ENCODE measurements at regions not wholly inside any gene's neighbourhood (a gene's known extent, or its start where the extent isn't known, plus 50 kb on each side); places are given as distances from the start of the nearest gene placed in this dataset.

DNA sequence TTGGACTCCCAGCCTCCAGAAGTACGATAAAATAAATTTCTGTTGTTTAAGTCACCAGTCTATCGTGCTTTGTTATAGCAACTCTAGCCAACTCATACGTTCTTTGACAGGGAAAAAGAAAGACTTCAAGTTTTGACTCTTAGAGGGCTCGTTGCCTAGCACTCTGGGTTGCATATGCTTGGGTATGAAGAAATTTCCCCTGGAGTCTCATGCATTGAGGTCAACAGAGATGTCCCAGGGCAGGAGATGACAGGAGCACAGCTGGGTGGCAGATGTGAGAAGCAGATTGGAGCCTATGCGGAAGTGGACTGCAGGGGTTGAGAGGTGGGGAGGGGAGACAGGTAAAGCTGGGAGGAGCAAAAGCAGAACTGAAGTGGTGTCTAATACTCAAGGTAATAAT, 63.3 kb upstream of the JAZF1 start:
- DNase-seq (ENCODE audit: low spot score in 2 of 2) = no peak
- intact Hi-C loops (cut with DNase I; ENCODE audit: low total_unique reads) = no loop called here
- no peak overlapping the region for H3K4me3 ChIP-seq
- H3K36me3 ChIP-seq = no peaks in the 10 kb centered on the region
- no peaks in the 10 kb centered on the region for H3K9me3 ChIP-seq
- H3K27me3 ChIP-seq = no peaks in the 10 kb centered on the region
- no peak overlapping the region for H3K27ac ChIP-seq
- TF ChIP-seq POLR2AphosphoS5 (IDR thresholded peaks at IDR 0.05) = no peak
- TF ChIP-seq POLR2A (IDR thresholded peaks at IDR 0.05) = no peak
- TF ChIP-seq, protein P1, sequence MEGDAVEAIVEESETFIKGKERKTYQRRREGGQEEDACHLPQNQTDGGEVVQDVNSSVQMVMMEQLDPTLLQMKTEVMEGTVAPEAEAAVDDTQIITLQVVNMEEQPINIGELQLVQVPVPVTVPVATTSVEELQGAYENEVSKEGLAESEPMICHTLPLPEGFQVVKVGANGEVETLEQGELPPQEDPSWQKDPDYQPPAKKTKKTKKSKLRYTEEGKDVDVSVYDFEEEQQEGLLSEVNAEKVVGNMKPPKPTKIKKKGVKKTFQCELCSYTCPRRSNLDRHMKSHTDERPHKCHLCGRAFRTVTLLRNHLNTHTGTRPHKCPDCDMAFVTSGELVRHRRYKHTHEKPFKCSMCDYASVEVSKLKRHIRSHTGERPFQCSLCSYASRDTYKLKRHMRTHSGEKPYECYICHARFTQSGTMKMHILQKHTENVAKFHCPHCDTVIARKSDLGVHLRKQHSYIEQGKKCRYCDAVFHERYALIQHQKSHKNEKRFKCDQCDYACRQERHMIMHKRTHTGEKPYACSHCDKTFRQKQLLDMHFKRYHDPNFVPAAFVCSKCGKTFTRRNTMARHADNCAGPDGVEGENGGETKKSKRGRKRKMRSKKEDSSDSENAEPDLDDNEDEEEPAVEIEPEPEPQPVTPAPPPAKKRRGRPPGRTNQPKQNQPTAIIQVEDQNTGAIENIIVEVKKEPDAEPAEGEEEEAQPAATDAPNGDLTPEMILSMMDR (IDR thresholded peaks at IDR 0.05) = no peak
- no peaks in the 10 kb centered on the region for H3K4me1 ChIP-seq

GRCh38 chr7:28245123-28245878, 64.7 kb upstream of the JAZF1 start:
- TF ChIP-seq POLR2A (IDR thresholded peaks at IDR 0.05) (no peak), POLR2AphosphoS5 (IDR thresholded peaks at IDR 0.05) (no peak)
- TF ChIP-seq, protein P1 (IDR thresholded peaks at IDR 0.05) = no peak
- Histone ChIP-seq H3K36me3 (no peaks in the 10 kb centered on the region), H3K4me1 (no peaks in the 10 kb centered on the region), H3K9me3 (no peaks in the 10 kb centered on the region), H3K27me3 (no peaks in the 10 kb centered on the region), H3K4me3 (no peak overlapping the region), H3K27ac (no peak overlapping the region)
- DNase-seq (ENCODE audit: low spot score in 2 of 2) = no peak
- intact Hi-C loops (cut with DNase I; ENCODE audit: low total_unique reads) = no loop called here

GRCh38 chr7:28246921-28247461, 66.4 kb upstream of the JAZF1 start:
- H3K36me3 ChIP-seq = no peaks in the 10 kb centered on the region
- H3K27me3 ChIP-seq = no peaks in the 10 kb centered on the region
- intact Hi-C loops (cut with DNase I; ENCODE audit: low total_unique reads) = no loop called here
- no peaks in the 10 kb centered on the region for H3K4me1 ChIP-seq
- no peak for DNase-seq (ENCODE audit: low spot score in 2 of 2)
- H3K4me3 ChIP-seq = no peak overlapping the region
- TF ChIP-seq, protein P1 (IDR thresholded peaks at IDR 0.05) = no peak
- TF ChIP-seq POLR2A (IDR thresholded peaks at IDR 0.05) (no peak), POLR2AphosphoS5 (IDR thresholded peaks at IDR 0.05) (no peak)
- no peaks in the 10 kb centered on the region for H3K9me3 ChIP-seq
- no peak overlapping the region for H3K27ac ChIP-seq

DNA sequence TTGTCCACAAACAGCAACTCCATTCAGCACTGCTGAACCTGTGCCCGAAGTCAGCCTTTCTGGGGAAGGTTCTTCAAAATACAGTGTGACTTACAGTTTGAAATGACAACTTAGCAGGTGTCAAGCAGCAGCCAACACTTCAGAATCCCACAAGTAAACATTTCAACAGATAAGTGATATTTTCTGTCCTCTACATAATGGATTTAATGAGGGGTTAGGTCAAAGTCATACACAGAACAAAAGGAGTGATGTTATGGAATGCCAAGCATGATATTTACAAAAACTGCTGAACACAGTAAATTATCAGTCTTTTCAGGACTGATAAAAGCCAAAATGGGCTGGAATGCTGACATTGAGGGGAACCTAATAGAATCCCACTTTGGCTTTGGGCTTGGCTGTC, 77.6 kb upstream of the JAZF1 start:
- no peaks in the 10 kb centered on the region for H3K36me3 ChIP-seq
- H3K4me3 ChIP-seq = no peak overlapping the region
- no peak for DNase-seq (ENCODE audit: low spot score in 2 of 2)
- no peak overlapping the region for H3K27ac ChIP-seq
- TF ChIP-seq POLR2A (IDR thresholded peaks at IDR 0.05) (no peak), POLR2AphosphoS5 (IDR thresholded peaks at IDR 0.05) (no peak)
- TF ChIP-seq, protein P1 (IDR thresholded peaks at IDR 0.05) = no peak
- intact Hi-C loops (cut with DNase I; ENCODE audit: low total_unique reads) = no loop called here
- H3K9me3 ChIP-seq = no peaks in the 10 kb centered on the region
- peaks cover 0 to 2% of the 10 kb centered on the region in 2 donors for H3K27me3 ChIP-seq
- H3K4me1 ChIP-seq = no peaks in the 10 kb centered on the region

DNA sequence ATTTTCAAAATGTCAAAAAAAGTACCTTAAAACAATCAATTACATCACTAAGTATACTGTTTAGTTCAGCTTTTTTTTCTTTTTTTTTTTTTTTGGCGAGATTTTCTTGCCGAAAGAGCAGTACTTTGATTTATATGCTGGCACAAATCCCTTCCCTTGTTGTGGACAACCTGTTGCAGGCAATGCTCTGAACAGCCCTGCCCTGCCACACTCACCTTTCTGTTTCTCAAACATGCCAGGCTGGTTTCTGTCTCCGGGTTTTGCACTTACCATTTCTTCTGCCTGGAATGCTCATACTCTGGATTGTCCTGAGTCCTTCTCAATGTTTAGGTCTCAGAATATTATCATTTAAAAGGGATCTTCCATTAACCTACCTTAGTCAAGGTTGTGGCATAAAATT, 80.4 kb upstream of the JAZF1 start:
- Histone ChIP-seq H3K4me1 (no peaks in the 10 kb centered on the region), H3K9me3 (no peaks in the 10 kb centered on the region), H3K36me3 (no peaks in the 10 kb centered on the region), H3K4me3 (no peak overlapping the region), H3K27ac (no peak overlapping the region), H3K27me3 (peaks cover 0 to 2% of the 10 kb centered on the region in 2 donors)
- no peak for DNase-seq (ENCODE audit: low spot score in 2 of 2)
- TF ChIP-seq, protein P1 (IDR thresholded peaks at IDR 0.05) = no peak
- no peak for TF ChIP-seq POLR2AphosphoS5 (IDR thresholded peaks at IDR 0.05)
- TF ChIP-seq POLR2A (IDR thresholded peaks at IDR 0.05) = no peak
- intact Hi-C loops (cut with DNase I; ENCODE audit: low total_unique reads) = no loop called here
